Omental fat pad (tissue), 3 donors: ENCODE measurements at regions not wholly inside any gene's neighbourhood (a gene's known extent, or its start where the extent isn't known, plus 50 kb on each side); places are given as distances from the start of the nearest gene placed in this dataset.

Experiments
- ATAC-seq: fragments of 150-250 bp; one replicate; pipeline ENCODE4 v1.9.1; 2016; ENCODE audit warnings: mild to moderate bottlenecking, moderate library complexity; ENCODE audit not compliant: low FRiP score
- DNase-seq: peaks from one replicate; pipeline ENCODE4 v3.0.0-alpha.2; 2019; ENCODE audit warnings: low spot score
- CTCF ChIP-seq, 3 donors: fragments of 450-650 bp; IDR thresholded peaks; one replicate each; pipeline ENCODE4 v1.5.1; 2016 to 2017; ENCODE audit warnings: antibody characterized with exemption in 3 of 3, mild to moderate bottlenecking in 3 of 3, moderate library complexity in 2 of 3

- no peak for TF ChIP-seq CTCF (IDR thresholded peaks at IDR 0.05)
- ATAC-seq (no peak), DNase-seq (no peak)
Measured at GRCh38 chr2:18740474-18740881, 151.1 kb upstream of the NT5C1B start.

- no peak for ATAC-seq
- DNase-seq = no peak
- TF ChIP-seq CTCF (IDR thresholded peaks at IDR 0.05) = no peak
Measured at GRCh38 chr2:18731666-18732065, 142.3 kb upstream of the NT5C1B start.

GRCh38 chr2:18724371-18725145 lies 135.2 kb upstream of the NT5C1B start:
- DNase-seq = no peak
- ATAC-seq = no peak
- TF ChIP-seq CTCF (IDR thresholded peaks at IDR 0.05) = no peak

- DNase-seq (no peak), ATAC-seq (no peak)
- no peak for TF ChIP-seq CTCF (IDR thresholded peaks at IDR 0.05)
Measured at GRCh38 chr2:18723219-18723618, 133.8 kb upstream of the NT5C1B start.

GRCh38 chr2:18722101-18722500 lies 132.7 kb upstream of the NT5C1B start:
- no peak for DNase-seq
- no peak for TF ChIP-seq CTCF (IDR thresholded peaks at IDR 0.05)
- no peak for ATAC-seq

- TF ChIP-seq CTCF (IDR thresholded peaks at IDR 0.05) = no peak
- DNase-seq (no peak), ATAC-seq (no peak)
Measured at GRCh38 chr2:18721038-18721922, 131.9 kb upstream of the NT5C1B start.
